ENCODE measurements at regions not wholly inside any gene's neighbourhood (a gene's known extent, or its start where the extent isn't known, plus 50 kb on each side); places are given as distances from the start of the nearest gene placed in this dataset.

DNA sequence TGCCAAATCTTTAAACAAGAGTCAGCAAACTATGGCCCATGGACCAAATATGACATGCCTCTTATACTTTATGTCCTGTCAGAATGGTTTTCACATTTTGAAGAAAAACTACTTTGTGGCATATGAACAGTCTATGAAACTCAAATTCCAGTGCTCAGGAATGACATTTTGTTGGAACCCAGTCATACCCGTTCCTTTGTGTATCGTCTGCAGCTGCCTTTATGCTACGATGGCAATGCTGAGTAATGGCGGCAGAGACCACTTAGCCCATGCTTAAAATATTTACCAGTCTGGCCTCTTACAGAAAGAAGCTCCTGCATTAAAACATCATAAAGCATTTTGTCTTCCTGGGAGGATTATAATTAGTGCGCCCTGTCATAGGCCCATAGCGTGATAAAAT lies 140.5 kb upstream of the FHL2 start:
- TF ChIP-seq EZH2 (IDR thresholded peaks at IDR 0.05; ENCODE audit: borderline replicate concordance, insufficient read depth, low read depth, low read length, poor library complexity, severe bottlenecking): no peak
- TF ChIP-seq, protein P1, sequence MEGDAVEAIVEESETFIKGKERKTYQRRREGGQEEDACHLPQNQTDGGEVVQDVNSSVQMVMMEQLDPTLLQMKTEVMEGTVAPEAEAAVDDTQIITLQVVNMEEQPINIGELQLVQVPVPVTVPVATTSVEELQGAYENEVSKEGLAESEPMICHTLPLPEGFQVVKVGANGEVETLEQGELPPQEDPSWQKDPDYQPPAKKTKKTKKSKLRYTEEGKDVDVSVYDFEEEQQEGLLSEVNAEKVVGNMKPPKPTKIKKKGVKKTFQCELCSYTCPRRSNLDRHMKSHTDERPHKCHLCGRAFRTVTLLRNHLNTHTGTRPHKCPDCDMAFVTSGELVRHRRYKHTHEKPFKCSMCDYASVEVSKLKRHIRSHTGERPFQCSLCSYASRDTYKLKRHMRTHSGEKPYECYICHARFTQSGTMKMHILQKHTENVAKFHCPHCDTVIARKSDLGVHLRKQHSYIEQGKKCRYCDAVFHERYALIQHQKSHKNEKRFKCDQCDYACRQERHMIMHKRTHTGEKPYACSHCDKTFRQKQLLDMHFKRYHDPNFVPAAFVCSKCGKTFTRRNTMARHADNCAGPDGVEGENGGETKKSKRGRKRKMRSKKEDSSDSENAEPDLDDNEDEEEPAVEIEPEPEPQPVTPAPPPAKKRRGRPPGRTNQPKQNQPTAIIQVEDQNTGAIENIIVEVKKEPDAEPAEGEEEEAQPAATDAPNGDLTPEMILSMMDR (IDR thresholded peaks at IDR 0.05): no peak
- WGBS (ENCODE audit: insufficient coverage): no CpG with 5 or more reads among the region's 6 CpGs
- H3K27ac ChIP-seq (ENCODE audit: low read length in 2 of 2): no peak overlapping the region
- ChIA-PET CTCF (interaction anchor here (0.8 kb wide), 1 partner anchor 12 kb away, joined by 3 read pairs; no protein-coding TSS in a partner anchor), POLR2A (no interaction called here)
- H3K79me2 ChIP-seq (ENCODE audit: control insufficient read depth, insufficient read depth, low read length): no peaks in the 10 kb centered on the region
- Mint-ChIP-seq H3K4me3 (no peak overlapping the region), H3K9me3 (ENCODE audit: insufficient read depth) (no peaks in the 10 kb centered on the region), H3K4me1 (no peaks in the 10 kb centered on the region), H3K27ac (no peak overlapping the region), H3K27me3 (peaks cover 20% of the 10 kb centered on the region)
- no peak overlapping the region for H2AFZ ChIP-seq (ENCODE audit: insufficient read depth, low read depth, low read length, poor library complexity, severe bottlenecking)
- no peaks in the 10 kb centered on the region for H4K20me1 ChIP-seq (ENCODE audit: control insufficient read depth, insufficient read depth, low read length, poor library complexity, severe bottlenecking)
- H3K4me3 ChIP-seq (ENCODE audit: control extremely low read depth in 1 of 5, extremely low read depth in 1 of 5, insufficient read depth in 1 of 5, low read depth in 2 of 5, low read length in 4 of 5): no peak overlapping the region
- no peaks in the 10 kb centered on the region for H3K36me3 ChIP-seq (replicated peaks in 1 of 2; ENCODE audit: control extremely low read depth in 1 of 2, control insufficient read depth in 1 of 2, extremely low read depth in 1 of 2, insufficient read depth in 2 of 2, low read length in 1 of 2)
- no peaks in the 10 kb centered on the region for H3K4me1 ChIP-seq (ENCODE audit: control insufficient read depth in 2 of 2, insufficient read depth in 2 of 2, low read length in 2 of 2)
- DNase-seq (no peak), ATAC-seq (ENCODE audit: low read depth) (no peak)
- peaks cover 0 to 3% (median 0%) of the 10 kb centered on the region in 3 donors for H3K9me3 ChIP-seq (ENCODE audit: control extremely low read depth in 1 of 3, control insufficient read depth in 2 of 3, insufficient read depth in 1 of 3, low read length in 2 of 3)
- H3K4me2 ChIP-seq (replicated peaks; ENCODE audit: low read depth, low read length, poor library complexity, severe bottlenecking): no peak overlapping the region
- no peak overlapping the region for H3K9ac ChIP-seq (ENCODE audit: low read length)
- intact Hi-C loops (cut with micrococcal nuclease): no loop called here
- no peaks in the 10 kb centered on the region for H3K27me3 ChIP-seq (replicated peaks in 1 of 4; ENCODE audit: control extremely low read depth in 1 of 4, control insufficient read depth in 3 of 4, insufficient read depth in 4 of 4, low read length in 3 of 4)

DNA sequence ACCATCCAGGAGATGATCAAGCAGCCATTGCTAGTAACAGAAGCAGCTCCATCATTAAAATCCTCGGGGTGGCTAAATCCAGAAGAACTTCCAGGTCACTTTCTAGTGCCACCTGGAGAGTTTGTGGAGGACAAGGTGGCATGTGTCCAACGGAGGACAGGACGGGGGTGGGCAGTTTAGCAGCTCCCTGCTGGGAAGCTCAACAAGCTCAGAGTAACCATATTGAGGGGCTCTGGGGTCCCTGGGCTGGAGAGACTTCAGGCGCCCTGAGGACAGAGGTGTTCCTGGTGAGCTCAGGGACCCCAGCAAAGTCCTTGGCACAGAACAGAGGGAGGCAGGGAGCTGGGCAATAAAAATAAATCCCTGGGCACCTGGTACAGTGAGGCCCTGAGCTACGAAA lies 140.0 kb upstream of the FHL2 start:
- Mint-ChIP-seq H3K27ac (no peak overlapping the region), H3K9me3 (ENCODE audit: insufficient read depth) (no peaks in the 10 kb centered on the region), H3K27me3 (peaks cover 20% of the 10 kb centered on the region), H3K4me3 (no peak overlapping the region), H3K4me1 (no peaks in the 10 kb centered on the region)
- intact Hi-C loops (cut with micrococcal nuclease): no loop called here
- Histone ChIP-seq H3K9me3 (ENCODE audit: control extremely low read depth in 1 of 3, control insufficient read depth in 2 of 3, insufficient read depth in 1 of 3, low read length in 2 of 3) (peaks cover 0 to 3% (median 0%) of the 10 kb centered on the region in 3 donors), H3K4me1 (ENCODE audit: control insufficient read depth in 2 of 2, insufficient read depth in 2 of 2, low read length in 2 of 2) (no peaks in the 10 kb centered on the region), H3K36me3 (replicated peaks in 1 of 2; ENCODE audit: control extremely low read depth in 1 of 2, control insufficient read depth in 1 of 2, extremely low read depth in 1 of 2, insufficient read depth in 2 of 2, low read length in 1 of 2) (no peaks in the 10 kb centered on the region), H3K4me3 (ENCODE audit: control extremely low read depth in 1 of 5, extremely low read depth in 1 of 5, insufficient read depth in 1 of 5, low read depth in 2 of 5, low read length in 4 of 5) (no peak overlapping the region), H3K27me3 (replicated peaks in 1 of 4; ENCODE audit: control extremely low read depth in 1 of 4, control insufficient read depth in 3 of 4, insufficient read depth in 4 of 4, low read length in 3 of 4) (no peaks in the 10 kb centered on the region), H2AFZ (ENCODE audit: insufficient read depth, low read depth, low read length, poor library complexity, severe bottlenecking) (no peak overlapping the region), H3K4me2 (replicated peaks; ENCODE audit: low read depth, low read length, poor library complexity, severe bottlenecking) (no peak overlapping the region), H3K9ac (ENCODE audit: low read length) (no peak overlapping the region), H3K79me2 (ENCODE audit: control insufficient read depth, insufficient read depth, low read length) (no peaks in the 10 kb centered on the region), H3K27ac (ENCODE audit: low read length in 2 of 2) (no peak overlapping the region), H4K20me1 (ENCODE audit: control insufficient read depth, insufficient read depth, low read length, poor library complexity, severe bottlenecking) (no peaks in the 10 kb centered on the region)
- no peak for ATAC-seq (ENCODE audit: low read depth)
- POLR2A ChIA-PET: no interaction called here
- CTCF ChIA-PET: interaction anchor here (0.8 kb wide), 1 partner anchor 13 kb away, joined by 3 read pairs; no protein-coding TSS in a partner anchor
- WGBS (ENCODE audit: insufficient coverage): 89% methylated on average over 5 of the region's 5 CpGs
- DNase-seq: no peak
- no peak for TF ChIP-seq EZH2 (IDR thresholded peaks at IDR 0.05; ENCODE audit: borderline replicate concordance, insufficient read depth, low read depth, low read length, poor library complexity, severe bottlenecking)
- TF ChIP-seq, protein P1 (IDR thresholded peaks at IDR 0.05): no peak
